Left lung (tissue), 4 donors: ENCODE measurements at regions not wholly inside any gene's neighbourhood (a gene's known extent, or its start where the extent isn't known, plus 50 kb on each side); places are given as distances from the start of the nearest gene placed in this dataset.

Experiments used
- ATAC-seq: fragments of 200-7000 bp; cut with Tn5 transposase; one replicate; pipeline ENCODE4 v1.9.1; 2020; ENCODE audit warnings: moderate library complexity
- DNase-seq, 4 donors: peaks; one replicate each; pipeline ENCODE4 v3.0.0-alpha.2; 2013 to 2020
- H3K27ac ChIP-seq, 2 donors: fragments of 200-600 bp; sonication (generic) in 1 of 2; one replicate each; pipeline versions ENCODE4 v1.5.0 to v1.8.0; 2020 to 2021
- H3K27me3 ChIP-seq, 2 donors: fragments of 200-600 bp; sonication (generic) in 1 of 2; one replicate each; pipeline versions ENCODE4 v1.5.0 to v1.8.0; 2020 to 2021
- H3K36me3 ChIP-seq, 2 donors: fragments of 200-600 bp; sonication (generic) in 1 of 2; one replicate each; pipeline versions ENCODE4 v1.5.0 to v1.8.0; 2020 to 2021
- H3K4me1 ChIP-seq, 2 donors: fragments of 200-600 bp; one replicate each; pipeline ENCODE4 v1.8.0; 2021
- H3K4me3 ChIP-seq, 2 donors: fragments of 200-600 bp; sonication (generic) in 1 of 2; one replicate each; pipeline versions ENCODE4 v1.5.0 to v1.8.0; 2020 to 2021; ENCODE audit warnings: mild to moderate bottlenecking in 1 of 2
- H3K9me3 ChIP-seq, 2 donors: fragments of 200-600 bp; sonication (generic) in 1 of 2; one replicate each; pipeline versions ENCODE4 v1.5.0 to v1.8.0; 2020 to 2021
- intact Hi-C, 2 donors: fragments of 100-400 bp; cut with DNase I; formaldehyde crosslinking; loops; one replicate each; pipeline versions ENCODE4 v1.11.2 to v1.14.2; 2022
- TF ChIP-seq, protein P1 (sequence below), 2 donors: fragments of 200-600 bp; sonication (generic) in 1 of 2; IDR thresholded peaks; one replicate each; pipeline versions ENCODE4 v1.5.0 to v1.8.0; 2021; ENCODE audit warnings: antibody characterized with exemption in 2 of 2
- donor health status: DM: no; HTN: yes; CAD: no.
- donor health status: DM: no; HTN: no; CAD: no.

GRCh38 chr12:61098031-61098580, 1162.1 kb upstream of the USP15 start:
- ATAC-seq (no peak), DNase-seq (peak in 1 of 4 donors; percentile 28)
- no peak overlapping the region for H3K4me3 ChIP-seq
- H3K27me3 ChIP-seq = no peaks in the 10 kb centered on the region
- H3K36me3 ChIP-seq = no peaks in the 10 kb centered on the region
- no peak overlapping the region for H3K27ac ChIP-seq
- intact Hi-C loops = no loop called here
- no peaks in the 10 kb centered on the region for H3K4me1 ChIP-seq
- TF ChIP-seq, protein P1, sequence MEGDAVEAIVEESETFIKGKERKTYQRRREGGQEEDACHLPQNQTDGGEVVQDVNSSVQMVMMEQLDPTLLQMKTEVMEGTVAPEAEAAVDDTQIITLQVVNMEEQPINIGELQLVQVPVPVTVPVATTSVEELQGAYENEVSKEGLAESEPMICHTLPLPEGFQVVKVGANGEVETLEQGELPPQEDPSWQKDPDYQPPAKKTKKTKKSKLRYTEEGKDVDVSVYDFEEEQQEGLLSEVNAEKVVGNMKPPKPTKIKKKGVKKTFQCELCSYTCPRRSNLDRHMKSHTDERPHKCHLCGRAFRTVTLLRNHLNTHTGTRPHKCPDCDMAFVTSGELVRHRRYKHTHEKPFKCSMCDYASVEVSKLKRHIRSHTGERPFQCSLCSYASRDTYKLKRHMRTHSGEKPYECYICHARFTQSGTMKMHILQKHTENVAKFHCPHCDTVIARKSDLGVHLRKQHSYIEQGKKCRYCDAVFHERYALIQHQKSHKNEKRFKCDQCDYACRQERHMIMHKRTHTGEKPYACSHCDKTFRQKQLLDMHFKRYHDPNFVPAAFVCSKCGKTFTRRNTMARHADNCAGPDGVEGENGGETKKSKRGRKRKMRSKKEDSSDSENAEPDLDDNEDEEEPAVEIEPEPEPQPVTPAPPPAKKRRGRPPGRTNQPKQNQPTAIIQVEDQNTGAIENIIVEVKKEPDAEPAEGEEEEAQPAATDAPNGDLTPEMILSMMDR (IDR thresholded peaks at IDR 0.05) = no peak
- peaks cover 0 to 15% of the 10 kb centered on the region in 2 donors for H3K9me3 ChIP-seq

DNA sequence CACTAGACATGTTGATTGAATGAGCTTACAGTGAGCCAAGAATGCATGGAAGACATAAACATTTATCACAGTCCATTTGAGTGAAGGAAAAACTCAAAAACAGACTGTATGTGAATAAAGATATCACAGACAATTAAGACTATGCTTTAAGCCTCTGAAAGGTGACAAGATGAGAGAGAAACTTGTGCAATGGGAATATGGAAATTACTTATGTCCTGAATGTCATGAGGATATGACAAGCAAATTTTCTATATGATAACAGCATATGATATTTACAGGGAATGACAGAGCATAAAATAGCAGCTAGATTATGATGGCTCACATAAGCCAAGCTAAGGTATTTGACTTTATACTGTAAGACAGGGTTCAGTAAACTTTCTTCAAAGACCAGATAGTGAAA, 1153.1 kb upstream of the USP15 start:
- Histone ChIP-seq H3K9me3 (peaks cover 0 to 27% of the 10 kb centered on the region in 2 donors), H3K27ac (no peak overlapping the region), H3K4me1 (no peaks in the 10 kb centered on the region), H3K36me3 (no peaks in the 10 kb centered on the region), H3K4me3 (no peak overlapping the region), H3K27me3 (no peaks in the 10 kb centered on the region)
- intact Hi-C loops = no loop called here
- DNase-seq (no peak), ATAC-seq (no peak)
- TF ChIP-seq, protein P1 (IDR thresholded peaks at IDR 0.05) = no peak

DNA sequence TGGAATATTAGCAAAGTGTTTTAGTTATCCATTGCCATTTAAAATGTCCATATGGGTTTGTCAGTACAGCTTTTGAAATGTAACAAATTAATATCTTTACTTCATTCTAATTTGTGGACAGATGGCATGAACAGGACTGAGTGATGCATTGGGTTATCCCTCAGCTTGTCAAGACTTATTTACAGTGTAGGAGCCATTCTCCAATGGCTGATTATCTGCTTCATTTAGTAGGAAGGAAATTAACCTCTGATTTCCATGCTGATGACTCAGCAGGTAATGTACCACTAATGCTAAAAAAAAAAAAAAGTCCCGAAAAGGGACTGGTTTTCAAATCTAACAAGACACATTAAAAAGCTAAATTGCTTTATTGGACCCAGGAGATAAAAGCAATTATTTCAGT, 1149.0 kb upstream of the USP15 start:
- intact Hi-C loops = no loop called here
- TF ChIP-seq, protein P1 (IDR thresholded peaks at IDR 0.05) = no peak
- DNase-seq = no peak
- Histone ChIP-seq H3K4me1 (no peaks in the 10 kb centered on the region), H3K9me3 (peaks cover 0 to 11% of the 10 kb centered on the region in 2 donors), H3K36me3 (no peaks in the 10 kb centered on the region), H3K27ac (no peak overlapping the region), H3K27me3 (no peaks in the 10 kb centered on the region), H3K4me3 (no peak overlapping the region)
- ATAC-seq = no peak

DNA sequence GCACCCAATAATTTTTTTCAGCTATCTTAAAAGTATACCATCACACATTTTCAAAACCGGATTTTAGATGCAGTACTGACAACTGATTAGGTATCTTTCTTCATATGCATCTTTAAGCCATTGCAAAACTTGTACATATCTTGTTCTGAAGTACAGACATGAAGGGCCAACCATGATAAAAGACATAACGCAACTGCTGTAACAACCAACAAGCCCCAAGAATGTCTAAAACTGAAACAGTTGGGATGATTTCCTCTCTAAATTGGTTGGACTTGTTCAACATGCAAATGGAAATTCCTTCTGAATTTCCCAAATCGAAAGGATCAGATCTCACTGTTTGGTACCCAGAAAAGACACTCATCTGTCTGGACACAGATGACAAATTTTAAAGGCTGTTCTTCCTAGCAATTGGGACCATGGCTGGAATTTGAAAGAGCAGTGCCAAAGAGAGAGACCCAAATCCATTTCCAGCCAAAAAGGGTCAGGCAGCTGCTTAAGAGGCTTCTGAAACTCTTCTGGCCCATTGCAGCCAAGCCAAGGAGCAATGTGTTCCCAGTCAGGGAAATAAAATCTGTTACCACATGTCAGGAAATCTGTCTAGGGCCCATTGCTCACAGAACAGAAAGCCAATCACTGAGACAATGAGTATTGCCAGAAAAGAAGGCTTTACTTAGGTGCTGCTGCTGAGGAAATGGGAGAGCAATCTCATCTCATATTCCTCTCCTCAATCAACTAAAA, 1122.4 kb upstream of the USP15 start:
- H3K9me3 ChIP-seq = peaks cover 0 to 10% of the 10 kb centered on the region in 2 donors
- no peaks in the 10 kb centered on the region for H3K36me3 ChIP-seq
- intact Hi-C loops = no loop called here
- DNase-seq (peak in 1 of 4 donors; percentile 46), ATAC-seq (no peak)
- no peaks in the 10 kb centered on the region for H3K4me1 ChIP-seq
- no peaks in the 10 kb centered on the region for H3K27me3 ChIP-seq
- H3K27ac ChIP-seq = no peak overlapping the region
- TF ChIP-seq, protein P1 (IDR thresholded peaks at IDR 0.05) = no peak
- no peak overlapping the region for H3K4me3 ChIP-seq

- ATAC-seq (no peak), DNase-seq (no peak)
- Histone ChIP-seq H3K36me3 (no peaks in the 10 kb centered on the region), H3K27ac (no peak overlapping the region), H3K4me1 (no peaks in the 10 kb centered on the region), H3K4me3 (no peak overlapping the region), H3K27me3 (no peaks in the 10 kb centered on the region), H3K9me3 (peaks cover 0 to 9% of the 10 kb centered on the region in 2 donors)
- TF ChIP-seq, protein P1 (IDR thresholded peaks at IDR 0.05) = no peak
- intact Hi-C loops = no loop called here
Measured at GRCh38 chr12:61138415-61138759, 1121.8 kb upstream of the USP15 start.
